ENCODE measurements at regions not wholly inside any gene's neighbourhood (a gene's known extent, or its start where the extent isn't known, plus 50 kb on each side); places are given as distances from the start of the nearest gene placed in this dataset.
"Not testable (repeated sequence)": the region's sequence is repeated elsewhere in the genome, so short reads cannot be mapped to it uniquely, and the experiment has no call there.

- DNase-seq = no peak
These were observed 799.7 kb downstream of the DACH1 start for GRCh38 chr13:71067165-71067815.

GRCh38 chr13:71056581-71056980 lies 810.4 kb downstream of the DACH1 start:
- no peak for DNase-seq

GRCh38 chr13:71055644-71056043 lies 811.4 kb downstream of the DACH1 start:
- no peak for DNase-seq

- no peak for DNase-seq
These were observed 812.0 kb downstream of the DACH1 start for GRCh38 chr13:71055047-71055446.

DNA sequence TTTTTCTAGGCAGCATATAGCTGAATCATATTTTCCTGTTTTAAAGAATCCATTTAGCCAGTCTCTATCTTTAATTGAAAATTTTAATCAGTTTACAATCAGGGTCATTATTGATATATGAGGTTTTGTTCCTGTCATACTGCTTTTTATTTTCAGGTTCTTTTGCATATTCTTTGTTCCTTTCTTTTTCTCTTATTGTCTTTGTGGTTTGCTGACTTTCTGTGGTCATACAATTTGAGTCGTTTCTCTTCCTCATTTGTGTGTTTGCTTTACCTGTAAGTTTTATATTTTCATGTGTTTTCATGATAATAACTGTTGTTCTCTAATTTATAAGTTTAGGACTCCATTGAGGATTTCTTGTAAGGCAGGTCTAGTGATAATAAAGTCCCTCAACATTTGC lies 812.6 kb downstream of the DACH1 start:
- DNase-seq = no peak

GRCh38 chr13:71051573-71051972 lies 815.4 kb downstream of the DACH1 start:
- DNase-seq = no peak

DNA sequence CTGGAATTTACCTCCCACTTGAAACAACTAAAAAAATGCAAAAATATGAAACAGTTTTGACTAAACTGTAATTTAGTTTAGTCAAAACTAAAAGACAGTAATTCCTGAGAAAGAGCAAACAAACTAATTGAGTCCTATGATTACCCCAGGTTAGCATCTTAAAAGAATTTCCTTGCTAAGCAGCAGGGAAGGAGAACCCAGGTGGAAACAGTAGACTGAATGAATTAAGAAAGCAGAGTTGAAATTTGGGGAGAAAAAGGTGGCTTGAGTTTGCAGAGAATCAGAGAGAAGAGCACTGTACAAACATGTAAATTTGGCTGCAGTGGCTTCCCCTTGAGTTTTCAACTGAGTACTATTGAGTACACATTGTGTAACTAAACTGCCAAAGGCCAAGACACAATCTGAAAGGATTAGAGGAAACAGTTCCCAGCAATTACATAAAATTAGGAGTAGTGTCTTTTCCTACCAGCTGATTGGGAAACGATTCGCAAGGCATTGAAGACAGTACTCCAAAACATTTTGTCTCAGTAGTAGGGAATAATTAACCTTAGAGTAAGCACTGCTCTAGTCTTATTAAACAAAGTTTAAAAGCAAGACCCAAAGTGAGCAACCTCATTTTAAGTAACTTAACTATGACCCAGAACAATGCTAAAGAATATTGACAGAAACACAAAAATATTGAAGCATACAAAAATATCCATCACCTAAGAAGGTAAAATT lies 820.5 kb downstream of the DACH1 start:
- DNase-seq = no peak

- DNase-seq = no peak
These were observed 821.9 kb downstream of the DACH1 start for GRCh38 chr13:71045101-71045500.

- no peak for DNase-seq
These were observed 827.6 kb downstream of the DACH1 start for GRCh38 chr13:71039440-71039839.

GRCh38 chr13:71034018-71034417 lies 833.0 kb downstream of the DACH1 start:
- no peak for DNase-seq

DNA sequence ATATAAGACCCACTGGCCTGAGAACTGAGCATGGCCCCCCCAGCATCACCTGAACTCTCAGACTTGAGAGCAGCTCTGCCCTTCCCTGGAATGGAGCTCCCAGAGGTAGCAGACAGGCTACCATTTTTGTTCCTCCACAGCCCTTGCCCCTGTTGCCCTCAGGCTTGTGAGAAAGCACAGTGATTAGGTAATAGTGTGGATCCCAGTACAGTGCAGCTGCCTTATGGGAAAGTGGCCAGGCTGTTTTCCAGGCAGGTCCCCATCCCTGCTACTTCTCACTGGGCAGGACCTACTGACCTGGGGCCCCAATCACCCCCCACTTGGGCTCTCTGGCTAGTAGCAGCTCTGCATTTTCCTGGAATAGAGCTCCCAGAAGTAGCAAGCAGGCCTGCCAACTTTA lies 834.0 kb downstream of the DACH1 start:
- DNase-seq = no peak

GRCh38 chr13:71030784-71031183 lies 836.2 kb downstream of the DACH1 start:
- DNase-seq = no peak

DNA sequence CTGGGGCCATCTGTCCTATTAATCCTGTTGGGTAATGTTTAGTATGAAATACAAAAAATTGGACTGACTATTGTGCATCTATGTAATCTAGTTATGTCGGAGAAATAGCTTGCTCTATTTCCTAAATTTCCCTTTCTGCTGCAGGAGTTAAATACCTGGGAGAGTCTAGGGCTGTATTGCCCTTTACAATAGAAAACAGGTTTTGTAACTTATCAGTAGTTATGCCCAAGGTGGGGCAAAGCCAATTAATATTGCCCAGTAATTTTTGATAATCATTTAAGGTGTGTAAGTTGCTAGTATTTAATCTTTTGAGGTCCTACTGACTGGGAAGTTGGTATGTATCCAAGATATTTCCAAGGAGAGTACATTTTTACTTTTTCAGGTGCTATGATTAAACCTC lies 838.1 kb downstream of the DACH1 start:
- no peak for DNase-seq

DNA sequence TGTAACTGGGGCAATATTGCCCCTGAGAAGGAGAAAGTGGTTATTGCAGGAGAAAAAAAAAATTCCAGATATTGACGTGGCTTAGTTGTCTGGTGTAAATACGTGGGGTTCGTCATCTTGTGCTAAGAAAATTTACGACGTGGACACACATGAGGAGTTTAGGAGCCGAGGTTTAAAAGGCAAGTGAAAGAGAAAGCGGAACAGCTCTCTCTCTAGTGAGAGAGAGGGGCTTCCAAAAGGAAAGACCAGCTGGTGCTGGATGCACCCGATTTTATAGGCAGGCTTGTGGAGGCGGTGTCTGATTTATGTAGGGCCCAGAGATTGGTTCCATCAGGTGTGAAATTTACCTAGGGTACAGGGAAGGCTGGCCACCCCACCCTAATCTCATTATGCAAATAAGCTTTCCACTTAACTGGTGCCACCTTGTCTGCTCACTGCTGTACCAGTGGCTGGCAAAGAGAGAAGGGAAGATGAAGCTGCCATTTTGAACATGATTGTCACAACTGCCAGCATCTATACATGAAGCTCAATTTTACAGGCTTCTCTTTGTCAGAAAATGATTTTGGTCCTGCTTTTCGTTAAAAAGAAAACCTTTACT lies 845.1 kb downstream of the DACH1 start:
- DNase-seq = no peak

DNA sequence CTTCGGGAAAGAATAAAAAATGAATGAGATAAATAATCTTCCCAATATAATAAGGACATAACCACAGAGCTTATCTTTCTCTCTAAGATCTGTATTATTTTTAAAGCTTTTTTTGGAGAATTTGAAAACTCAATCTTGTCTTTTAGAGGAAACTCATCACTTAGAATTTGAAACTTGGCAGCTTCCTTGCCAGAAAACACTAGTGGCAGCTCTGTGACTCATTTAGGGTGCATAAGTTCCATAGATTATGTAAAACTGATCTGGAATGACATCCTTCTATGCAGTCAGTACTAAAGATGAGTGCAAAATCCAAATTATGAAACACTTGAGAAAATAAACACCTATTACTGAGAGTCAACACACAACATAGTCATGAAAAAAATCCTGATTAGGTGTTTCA lies 848.0 kb downstream of the DACH1 start:
- DNase-seq = no peak

DNA sequence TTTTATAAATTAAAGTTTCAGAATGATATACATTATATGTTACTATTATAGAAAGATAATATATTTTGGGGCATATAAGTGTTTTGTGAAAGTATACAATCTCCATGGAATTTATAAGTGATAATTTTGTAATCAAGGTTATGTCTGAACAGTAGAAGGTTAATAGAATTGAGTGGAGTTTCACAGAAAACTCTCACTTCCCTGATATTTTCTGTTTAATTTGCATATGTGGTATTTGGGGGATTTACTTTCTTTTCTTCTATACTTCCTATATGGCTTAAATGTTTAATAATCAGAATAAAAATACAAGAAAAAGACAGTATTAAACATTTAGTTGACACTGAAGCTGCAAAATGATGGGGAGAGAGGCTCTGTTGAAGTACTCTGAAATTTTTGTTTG lies 848.5 kb downstream of the DACH1 start:
- no peak for DNase-seq

- no peak for DNase-seq
These were observed 849.4 kb downstream of the DACH1 start for GRCh38 chr13:71017607-71018006.

DNA sequence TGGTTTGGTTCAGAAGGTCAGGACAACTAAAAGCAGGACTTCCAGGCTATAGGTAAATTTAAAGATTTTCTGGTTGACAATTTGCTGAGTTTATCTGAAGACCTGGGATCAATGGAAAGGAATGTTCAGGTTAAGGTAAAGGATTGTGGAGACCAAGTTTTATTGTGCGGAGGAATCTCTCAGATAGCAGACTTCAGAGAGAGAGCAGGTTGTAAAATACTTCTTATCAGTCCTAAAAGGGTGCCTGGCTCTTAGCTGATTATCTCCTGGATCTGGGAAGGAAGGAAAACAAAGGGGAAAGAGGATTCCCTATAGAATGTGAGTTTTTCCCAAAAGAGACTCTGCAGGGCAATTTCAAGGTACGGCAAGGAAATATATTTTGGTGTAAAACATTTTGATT lies 851.5 kb downstream of the DACH1 start:
- DNase-seq = no peak

- no peak for DNase-seq
These were observed 852.0 kb downstream of the DACH1 start for GRCh38 chr13:71015021-71015420.

- no peak for DNase-seq
These were observed 861.1 kb downstream of the DACH1 start for GRCh38 chr13:71005919-71006318.

GRCh38 chr13:70995338-70995737 lies 871.7 kb downstream of the DACH1 start:
- no peak for DNase-seq

DNA sequence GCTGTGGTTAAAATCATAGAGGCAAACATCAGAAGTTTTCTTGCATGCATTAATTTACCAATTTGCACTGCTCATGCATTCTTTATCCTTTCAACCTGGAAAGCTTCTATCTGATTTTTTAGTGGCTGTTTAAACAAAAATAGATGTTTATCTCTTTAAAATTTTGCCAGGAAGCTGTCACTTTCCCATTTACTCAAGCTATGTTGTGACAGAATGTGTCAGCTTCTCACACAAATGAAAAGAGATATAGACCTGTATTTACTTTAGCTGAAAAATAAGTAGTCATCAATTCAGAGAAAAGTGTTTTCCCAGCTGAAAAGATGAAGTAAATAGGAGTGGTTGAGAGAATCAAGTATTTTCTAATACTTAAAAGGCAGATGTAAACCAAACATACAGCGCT lies 872.8 kb downstream of the DACH1 start:
- DNase-seq = no peak

DNA sequence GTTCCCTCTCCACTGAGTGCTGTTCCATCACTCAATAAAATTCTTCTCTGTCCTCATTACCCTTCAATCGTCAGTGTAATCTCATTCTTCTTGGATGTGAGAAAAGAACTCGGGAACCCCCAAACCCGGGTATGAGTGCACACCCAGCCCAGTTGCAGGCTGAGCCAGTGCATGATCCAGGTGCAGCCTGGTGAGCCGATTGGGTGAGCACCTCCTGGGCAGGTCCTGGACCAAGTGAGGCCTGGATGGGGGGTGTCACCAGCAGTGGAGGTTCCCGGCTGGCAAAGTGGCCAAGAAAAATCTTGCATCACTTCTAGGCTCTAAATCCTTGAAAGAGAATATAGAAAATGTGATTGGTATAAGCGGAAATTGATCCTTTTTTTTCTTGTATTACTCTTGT lies 878.8 kb upstream of the KLHL1 start:
- no peak for DNase-seq

- DNase-seq = no peak
These were observed 877.1 kb upstream of the KLHL1 start for GRCh38 chr13:70985371-70985770.

GRCh38 chr13:70981219-70981618 lies 873.0 kb upstream of the KLHL1 start:
- DNase-seq = not testable (repeated sequence)

Measured in activated naive CD4-positive, alpha-beta T cell (primary cell).